CD8-positive, alpha-beta memory T cell (primary cell): ENCODE measurements at regions not wholly inside any gene's neighbourhood (a gene's known extent, or its start where the extent isn't known, plus 50 kb on each side); places are given as distances from the start of the nearest gene placed in this dataset.
"Not testable (repeated sequence)": the region's sequence is repeated elsewhere in the genome, so short reads cannot be mapped to it uniquely, and the experiment has no call there.

ENCODE experiments used
- CTCF ChIA-PET: fragments of 350-600 bp; sonication (Branson Sonifier 250); formaldehyde crosslinking; loops from one replicate; lab custom pipeline; 2021; ENCODE audit warnings: antibody characterized with exemption; lab: Charles Lee
- POLR2A ChIA-PET: fragments of 350-600 bp; sonication (Branson Sonifier 250); formaldehyde crosslinking; loops from one replicate; lab custom pipeline; 2021; ENCODE audit warnings: antibody characterized with exemption; lab: Charles Lee
- DNase-seq, 5 donors: peaks; one replicate each; pipeline versions ENCODE4 v3.0.0 to v3.0.0-alpha.2; 2020 to 2022; ENCODE audit warnings: mixed read lengths in 1 of 5
- H3K27ac ChIP-seq: one replicate; pipeline ENCODE4 v1.7.0; 2013; ENCODE audit warnings: low read depth, mild to moderate bottlenecking, low read length, moderate library complexity
- H3K27me3 ChIP-seq: 2 replicates; pipeline ENCODE4 v1.7.0; 2013; ENCODE audit warnings: low read length, mild to moderate bottlenecking; ENCODE audit not compliant: insufficient read depth, poor library complexity, severe bottlenecking
- H3K36me3 ChIP-seq: 2 replicates; pipeline ENCODE4 v1.7.0; 2013; ENCODE audit warnings: mild to moderate bottlenecking, low read length, moderate library complexity; ENCODE audit not compliant: insufficient read depth
- H3K4me1 ChIP-seq: 2 replicates; pipeline ENCODE4 v1.7.0; 2013; ENCODE audit warnings: mild to moderate bottlenecking, low read length, moderate library complexity; ENCODE audit not compliant: insufficient read depth
- H3K4me3 ChIP-seq: 2 replicates; pipeline ENCODE4 v1.7.0; 2013; ENCODE audit warnings: mild to moderate bottlenecking, low read length
- H3K9me3 ChIP-seq: 2 replicates; pipeline ENCODE4 v1.7.0; 2013; ENCODE audit warnings: mild to moderate bottlenecking, low read length
- H3K27ac Mint-ChIP-seq, 8 donors: one replicate each; pipeline ENCODE4 v1.8.0; 2020 to 2021; ENCODE audit warnings: mixed read lengths in 8 of 8, mild to moderate bottlenecking in 6 of 8, inconsistent platforms in 3 of 8, moderate library complexity in 3 of 8
- H3K27me3 Mint-ChIP-seq, 2 donors: one replicate each; pipeline ENCODE4 v1.8.0; 2020 to 2021; ENCODE audit warnings: mixed read lengths in 2 of 2, mild to moderate bottlenecking in 1 of 2, moderate library complexity in 1 of 2
- H3K36me3 Mint-ChIP-seq, 3 donors: one replicate each; pipeline ENCODE4 v1.8.0; 2020 to 2021; ENCODE audit warnings: mixed read lengths in 3 of 3, inconsistent platforms in 1 of 3, mild to moderate bottlenecking in 1 of 3
- H3K4me1 Mint-ChIP-seq, 3 donors: one replicate each; pipeline ENCODE4 v1.8.0; 2020 to 2021; ENCODE audit warnings: mixed read lengths in 3 of 3, inconsistent platforms in 1 of 3, mild to moderate bottlenecking in 1 of 3
- H3K4me3 Mint-ChIP-seq, 7 donors: one replicate each; pipeline ENCODE4 v1.8.0; 2020 to 2021; ENCODE audit warnings: mixed read lengths in 7 of 7, mild to moderate bottlenecking in 6 of 7, moderate library complexity in 4 of 7, inconsistent platforms in 2 of 7
- H3K9me3 Mint-ChIP-seq, 5 donors: one replicate each; pipeline ENCODE4 v1.8.0; 2020 to 2022; ENCODE audit warnings: mixed read lengths in 5 of 5, mild to moderate bottlenecking in 3 of 5, moderate library complexity in 2 of 5, inconsistent platforms in 1 of 5

DNA sequence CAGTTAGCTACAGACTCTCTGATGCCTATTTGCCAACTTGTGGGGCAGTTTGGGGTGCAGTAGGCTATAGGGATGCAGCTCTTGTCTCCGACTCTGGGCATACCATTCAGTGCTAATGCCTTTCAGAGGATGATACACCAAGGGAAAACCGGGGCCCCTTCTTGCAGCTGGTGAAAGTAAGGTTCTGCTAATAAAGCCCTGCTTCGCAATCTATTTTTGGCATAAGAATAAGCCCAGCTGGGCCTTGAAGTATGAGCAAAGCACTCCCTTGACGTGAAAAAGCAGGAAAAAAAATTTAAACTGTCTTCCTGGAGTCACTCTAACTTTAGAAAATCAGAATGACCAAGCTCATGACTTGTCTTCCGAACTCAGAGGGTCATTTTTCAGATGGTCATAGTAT, 124.1 kb upstream of the RBM19 start:
- no peak overlapping the region for H3K4me3 ChIP-seq

DNA sequence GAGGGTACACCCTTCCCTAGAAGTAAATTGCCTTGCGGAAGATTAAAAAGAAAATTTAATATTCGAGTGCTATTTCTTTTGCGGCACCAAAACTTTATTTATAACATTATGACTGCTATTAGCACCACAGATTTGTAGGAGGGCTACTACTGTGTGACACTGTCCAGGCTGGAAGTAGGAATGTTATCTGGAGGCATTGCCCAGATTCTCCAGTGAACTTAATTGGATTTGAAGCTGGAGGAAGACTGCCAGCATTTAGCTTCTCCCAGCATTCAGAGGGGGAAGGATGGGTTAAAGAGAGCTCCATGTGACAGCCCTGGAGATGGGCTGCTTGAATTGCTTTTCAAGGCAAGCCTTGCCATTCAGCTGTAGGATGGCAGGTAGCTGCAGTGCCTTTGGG, 107.0 kb upstream of the RBM19 start:
- Histone ChIP-seq H3K27me3 (no peaks in the 10 kb centered on the region), H3K4me3 (no peak overlapping the region), H3K4me1 (no peaks in the 10 kb centered on the region), H3K36me3 (no peaks in the 10 kb centered on the region), H3K9me3 (no peaks in the 10 kb centered on the region), H3K27ac (no peak overlapping the region)
- no peaks in the 10 kb centered on the region for H3K36me3 Mint-ChIP-seq
- ChIA-PET CTCF (no interaction called here), POLR2A (no interaction called here)
- H3K27ac Mint-ChIP-seq, result no peak overlapping the region
- no peak for DNase-seq
- H3K4me3 Mint-ChIP-seq, result no peak overlapping the region
- no peaks in the 10 kb centered on the region for H3K4me1 Mint-ChIP-seq
- peaks cover 0 to 6% of the 10 kb centered on the region in 2 donors for H3K27me3 Mint-ChIP-seq
- no peaks in the 10 kb centered on the region for H3K9me3 Mint-ChIP-seq

More for the DNA sequence above, 124.1 kb upstream of the RBM19 start:
- no peaks in the 10 kb centered on the region for H3K36me3 ChIP-seq
- ChIA-PET POLR2A (no interaction called here), CTCF (no interaction called here)
- Mint-ChIP-seq H3K27ac (no peak overlapping the region), H3K27me3 (peaks cover 3 to 5% of the 10 kb centered on the region in 2 donors), H3K9me3 (peaks cover 0 to 2% (median 2%) of the 10 kb centered on the region in 5 donors), H3K4me3 (no peak overlapping the region), H3K4me1 (no peaks in the 10 kb centered on the region), H3K36me3 (no peaks in the 10 kb centered on the region)
- no peaks in the 10 kb centered on the region for H3K27me3 ChIP-seq
- H3K9me3 ChIP-seq, result no peaks in the 10 kb centered on the region
- H3K27ac ChIP-seq, result no peak overlapping the region
- no peaks in the 10 kb centered on the region for H3K4me1 ChIP-seq
- no peak for DNase-seq

DNA sequence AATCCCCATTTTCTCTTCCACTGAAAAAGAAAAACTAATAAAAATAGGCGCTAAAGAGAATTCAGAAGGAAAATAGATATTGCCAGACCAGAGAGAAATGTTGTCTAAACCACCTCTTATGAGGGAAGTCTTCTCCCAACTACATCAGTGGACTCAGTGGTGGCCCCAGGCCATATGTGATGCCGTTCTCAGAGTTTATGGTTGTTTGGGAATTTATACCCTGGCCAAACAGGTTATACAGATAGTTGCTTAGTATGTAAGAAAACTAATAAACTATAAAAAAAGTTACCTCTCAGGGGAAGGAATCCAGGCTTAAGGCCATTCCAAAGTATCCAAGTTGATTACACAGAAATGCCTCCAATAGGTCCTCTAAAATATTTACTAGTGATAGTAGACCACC, 103.4 kb upstream of the RBM19 start:
- Mint-ChIP-seq H3K4me1 (no peaks in the 10 kb centered on the region), H3K36me3 (no peaks in the 10 kb centered on the region), H3K4me3 (no peak overlapping the region), H3K27me3 (peaks cover 12% of the 10 kb centered on the region in 2 donors), H3K27ac (no peak overlapping the region), H3K9me3 (peaks cover 0 to 2% (median 0%) of the 10 kb centered on the region in 5 donors)
- no peaks in the 10 kb centered on the region for H3K27me3 ChIP-seq
- ChIA-PET POLR2A (no interaction called here), CTCF (no interaction called here)
- H3K4me1 ChIP-seq, result no peaks in the 10 kb centered on the region
- DNase-seq, result no peak
- H3K4me3 ChIP-seq, result no peak overlapping the region
- no peaks in the 10 kb centered on the region for H3K36me3 ChIP-seq
- no peak overlapping the region for H3K27ac ChIP-seq
- no peaks in the 10 kb centered on the region for H3K9me3 ChIP-seq

DNA sequence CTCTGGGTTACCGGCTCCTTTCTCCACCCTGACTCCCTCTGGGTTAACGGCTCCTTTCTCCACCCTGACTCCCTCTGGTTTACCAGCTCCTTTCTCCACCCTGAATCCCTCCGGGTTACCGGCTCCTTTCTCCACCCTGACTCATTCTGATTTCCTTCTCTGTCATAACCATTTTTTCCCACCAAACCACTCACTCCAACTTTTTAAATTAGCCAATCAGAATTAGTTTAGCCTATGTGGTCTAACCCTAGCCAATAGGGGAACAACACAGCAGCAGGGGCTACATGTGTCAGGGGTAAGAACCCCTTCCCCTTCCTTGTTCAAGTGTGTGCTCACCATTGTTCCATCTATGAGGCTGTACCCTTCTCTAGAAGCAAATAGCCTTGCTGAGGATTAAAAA, 98.4 kb upstream of the RBM19 start:
- Histone ChIP-seq H3K4me3 (no peak overlapping the region), H3K27me3 (no peaks in the 10 kb centered on the region), H3K9me3 (no peaks in the 10 kb centered on the region), H3K36me3 (no peaks in the 10 kb centered on the region), H3K4me1 (no peaks in the 10 kb centered on the region), H3K27ac (no peak overlapping the region)
- Mint-ChIP-seq H3K4me1 (no peaks in the 10 kb centered on the region), H3K27me3 (peaks cover 11 to 12% of the 10 kb centered on the region in 2 donors), H3K4me3 (no peak overlapping the region), H3K9me3 (peaks cover 0 to 2% (median 0%) of the 10 kb centered on the region in 5 donors), H3K36me3 (no peaks in the 10 kb centered on the region), H3K27ac (no peak overlapping the region)
- CTCF ChIA-PET, result no interaction called here
- no peak for DNase-seq
- POLR2A ChIA-PET, result no interaction called here

DNA sequence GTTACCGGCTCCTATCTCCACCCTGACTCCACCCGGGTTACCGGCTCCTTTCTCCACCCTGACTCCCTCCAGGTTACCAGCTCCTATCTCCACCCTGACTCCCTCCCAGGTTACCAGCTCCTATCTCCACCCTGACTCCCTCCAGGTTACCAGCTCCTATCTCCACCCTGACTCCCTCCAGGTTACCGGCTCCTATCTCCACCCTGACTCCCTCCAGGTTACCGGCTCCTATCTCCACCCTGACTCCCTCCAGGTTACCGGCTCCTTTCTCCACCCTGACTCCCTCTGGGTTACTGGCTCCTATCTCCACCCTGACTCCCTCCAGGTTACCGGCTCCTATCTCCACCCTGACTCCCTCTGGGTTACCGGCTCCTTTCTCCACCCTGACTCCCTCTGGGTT, 97.9 kb upstream of the RBM19 start:
- CTCF ChIA-PET, H3K4me3 ChIP-seq, POLR2A ChIA-PET, H3K9me3 ChIP-seq, H3K27ac Mint-ChIP-seq, H3K36me3 Mint-ChIP-seq, H3K4me1 ChIP-seq, H3K4me3 Mint-ChIP-seq, H3K4me1 Mint-ChIP-seq, DNase-seq, H3K36me3 ChIP-seq, H3K9me3 Mint-ChIP-seq, H3K27ac ChIP-seq, H3K27me3 ChIP-seq: not testable (repeated sequence)
- H3K27me3 Mint-ChIP-seq, result peaks cover 10 to 12% of the 10 kb centered on the region in 2 donors

DNA sequence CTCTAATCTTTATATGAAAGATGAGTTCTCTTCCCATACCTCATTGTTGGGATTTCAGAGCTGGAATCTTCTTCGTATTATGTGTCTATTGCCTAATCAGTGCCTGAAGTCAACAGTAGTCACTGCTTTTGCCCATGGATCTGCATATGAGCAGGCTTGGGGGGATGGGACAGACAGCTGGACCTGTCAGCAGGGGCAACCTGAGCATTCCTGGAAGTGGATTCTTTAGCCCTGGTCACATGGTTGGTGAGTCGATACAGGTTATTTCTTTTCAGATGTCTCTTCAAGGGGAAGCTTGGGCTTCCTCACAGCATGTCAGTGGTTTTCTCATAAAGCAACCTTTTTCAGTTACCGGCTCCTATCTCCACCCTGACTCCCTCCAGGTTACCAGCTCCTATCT, 97.3 kb upstream of the RBM19 start:
- peaks cover 0 to 2% (median 0%) of the 10 kb centered on the region in 5 donors for H3K9me3 Mint-ChIP-seq
- CTCF ChIA-PET, result no interaction called here
- H3K9me3 ChIP-seq, result no peaks in the 10 kb centered on the region
- no peaks in the 10 kb centered on the region for H3K36me3 ChIP-seq
- H3K27ac Mint-ChIP-seq, result no peak overlapping the region
- no peaks in the 10 kb centered on the region for H3K36me3 Mint-ChIP-seq
- peaks cover 7 to 12% of the 10 kb centered on the region in 2 donors for H3K27me3 Mint-ChIP-seq
- H3K4me1 Mint-ChIP-seq, result no peaks in the 10 kb centered on the region
- H3K27ac ChIP-seq, result no peak overlapping the region
- no peak overlapping the region for H3K4me3 Mint-ChIP-seq
- no peak overlapping the region for H3K4me3 ChIP-seq
- no peaks in the 10 kb centered on the region for H3K4me1 ChIP-seq
- H3K27me3 ChIP-seq, result no peaks in the 10 kb centered on the region
- POLR2A ChIA-PET, result no interaction called here
- DNase-seq, result no peak

DNA sequence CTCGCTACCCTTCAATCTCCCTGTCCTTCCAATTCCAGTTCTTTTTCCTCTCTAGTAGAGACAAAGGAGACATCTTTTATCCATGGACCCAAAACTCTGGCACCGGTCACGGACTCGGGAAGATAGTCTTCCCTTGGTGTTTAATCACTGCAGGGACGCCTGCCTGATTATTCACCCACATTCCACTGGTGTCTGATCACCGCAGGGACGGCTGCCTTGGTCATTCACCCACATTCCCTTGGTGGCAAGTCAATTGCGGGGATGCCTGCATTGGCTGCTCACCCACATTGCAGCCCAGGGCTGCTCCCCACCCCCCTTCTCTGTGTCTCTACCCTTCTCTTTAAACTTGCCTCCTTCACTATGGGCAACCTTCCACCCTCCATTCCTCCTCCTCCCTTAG, 90.2 kb upstream of the RBM19 start:
- H3K27me3 Mint-ChIP-seq, H3K9me3 ChIP-seq, H3K27ac ChIP-seq, H3K9me3 Mint-ChIP-seq, H3K4me1 Mint-ChIP-seq, H3K4me3 Mint-ChIP-seq, H3K36me3 Mint-ChIP-seq, POLR2A ChIA-PET, H3K36me3 ChIP-seq, H3K4me1 ChIP-seq, DNase-seq, H3K27ac Mint-ChIP-seq, H3K4me3 ChIP-seq, CTCF ChIA-PET, H3K27me3 ChIP-seq: not testable (repeated sequence)

DNA sequence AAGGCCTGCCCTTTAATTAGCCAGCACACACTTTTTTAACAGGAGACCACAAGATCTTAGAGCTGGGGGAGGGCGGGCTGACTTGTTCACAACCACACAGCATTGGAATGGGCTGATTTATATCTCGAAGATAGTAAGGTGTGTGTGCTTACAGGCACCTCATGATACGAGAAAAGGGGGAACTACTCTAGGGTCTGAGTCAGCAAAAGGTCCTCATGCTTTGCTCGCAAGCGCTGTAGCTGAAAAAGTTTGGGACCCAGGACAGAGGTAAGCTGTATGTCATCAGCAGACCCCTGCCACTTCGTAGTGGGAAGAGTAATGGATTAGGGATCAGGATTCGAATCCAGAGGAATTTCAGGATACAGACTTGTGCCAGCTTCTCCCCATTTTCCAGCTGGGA, 88.9 kb upstream of the RBM19 start:
- no peaks in the 10 kb centered on the region for H3K36me3 Mint-ChIP-seq
- H3K27ac Mint-ChIP-seq, result no peak overlapping the region
- ChIA-PET POLR2A (no interaction called here), CTCF (no interaction called here)
- DNase-seq, result no peak
- no peak overlapping the region for H3K27ac ChIP-seq
- no peaks in the 10 kb centered on the region for H3K36me3 ChIP-seq
- H3K27me3 Mint-ChIP-seq, result peaks cover 0 to 2% of the 10 kb centered on the region in 2 donors
- no peak overlapping the region for H3K4me3 Mint-ChIP-seq
- H3K9me3 Mint-ChIP-seq, result peaks cover 0 to 8% (median 1%) of the 10 kb centered on the region in 5 donors
- no peaks in the 10 kb centered on the region for H3K9me3 ChIP-seq
- no peaks in the 10 kb centered on the region for H3K4me1 Mint-ChIP-seq
- no peak overlapping the region for H3K4me3 ChIP-seq
- H3K4me1 ChIP-seq, result no peaks in the 10 kb centered on the region
- no peaks in the 10 kb centered on the region for H3K27me3 ChIP-seq
